ENCODE measurements at regions not wholly inside any gene's neighbourhood (a gene's known extent, or its start where the extent isn't known, plus 50 kb on each side); places are given as distances from the start of the nearest gene placed in this dataset.

- TF ChIP-seq, protein P1, sequence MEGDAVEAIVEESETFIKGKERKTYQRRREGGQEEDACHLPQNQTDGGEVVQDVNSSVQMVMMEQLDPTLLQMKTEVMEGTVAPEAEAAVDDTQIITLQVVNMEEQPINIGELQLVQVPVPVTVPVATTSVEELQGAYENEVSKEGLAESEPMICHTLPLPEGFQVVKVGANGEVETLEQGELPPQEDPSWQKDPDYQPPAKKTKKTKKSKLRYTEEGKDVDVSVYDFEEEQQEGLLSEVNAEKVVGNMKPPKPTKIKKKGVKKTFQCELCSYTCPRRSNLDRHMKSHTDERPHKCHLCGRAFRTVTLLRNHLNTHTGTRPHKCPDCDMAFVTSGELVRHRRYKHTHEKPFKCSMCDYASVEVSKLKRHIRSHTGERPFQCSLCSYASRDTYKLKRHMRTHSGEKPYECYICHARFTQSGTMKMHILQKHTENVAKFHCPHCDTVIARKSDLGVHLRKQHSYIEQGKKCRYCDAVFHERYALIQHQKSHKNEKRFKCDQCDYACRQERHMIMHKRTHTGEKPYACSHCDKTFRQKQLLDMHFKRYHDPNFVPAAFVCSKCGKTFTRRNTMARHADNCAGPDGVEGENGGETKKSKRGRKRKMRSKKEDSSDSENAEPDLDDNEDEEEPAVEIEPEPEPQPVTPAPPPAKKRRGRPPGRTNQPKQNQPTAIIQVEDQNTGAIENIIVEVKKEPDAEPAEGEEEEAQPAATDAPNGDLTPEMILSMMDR (IDR thresholded peaks at IDR 0.05), result no peak
- no peak for TF ChIP-seq POLR2A (IDR thresholded peaks at IDR 0.05)
These were observed 101.9 kb downstream of the TFAP2C start for GRCh38 chr20:56730996-56731395.

Measured in vagina (tissue), 2 donors.